ENCODE measurements at regions not wholly inside any gene's neighbourhood (a gene's known extent, or its start where the extent isn't known, plus 50 kb on each side); places are given as distances from the start of the nearest gene placed in this dataset.
"Not testable (repeated sequence)": the region's sequence is repeated elsewhere in the genome, so short reads cannot be mapped to it uniquely, and the experiment has no call there.

DNA sequence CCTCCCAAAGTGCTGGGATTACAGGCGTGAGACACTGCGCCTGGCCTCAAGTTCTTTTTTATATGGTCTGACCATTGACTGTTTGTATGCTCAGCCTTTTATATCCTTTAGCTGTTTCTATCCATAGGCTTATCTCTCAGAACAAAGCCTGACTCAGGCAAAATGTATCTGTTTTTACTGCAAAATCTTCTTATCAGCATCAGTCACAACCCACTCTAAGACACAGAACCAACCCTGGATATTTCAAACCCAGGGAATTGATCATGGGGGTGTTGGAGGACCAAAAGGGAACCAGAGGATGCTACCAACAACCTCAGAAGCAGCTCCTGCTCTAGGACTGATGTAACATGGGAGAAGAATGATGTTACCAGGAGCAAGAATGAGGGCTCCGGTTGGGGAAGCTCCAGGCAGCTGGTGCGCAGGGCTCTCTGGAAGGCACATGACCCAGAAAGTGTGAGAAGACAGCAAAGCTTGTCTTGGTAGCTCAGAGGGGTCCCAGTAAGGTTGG, 75.3 kb upstream of the NCK2 start:
- Mint-ChIP-seq H3K4me1 (no peaks in the 10 kb centered on the region), H3K9me3 (ENCODE audit: low read depth) (peaks cover 18% of the 10 kb centered on the region), H3K4me3 (no peak overlapping the region), H3K27ac (no peak overlapping the region), H3K27me3 (peaks cover 4% of the 10 kb centered on the region), H3K36me3 (peaks cover 11% of the 10 kb centered on the region)
- DNase-seq: no peak
- no peak for ATAC-seq
- CTCF ChIA-PET: no interaction called here

GRCh38 chr2:105665480-105665879, 79.2 kb upstream of the NCK2 start:
- no peak overlapping the region for H3K27ac Mint-ChIP-seq
- peaks cover 11% of the 10 kb centered on the region for H3K36me3 Mint-ChIP-seq
- H3K27me3 Mint-ChIP-seq: peaks cover 20% of the 10 kb centered on the region
- DNase-seq (no peak), ATAC-seq (no peak)
- no peak overlapping the region for H3K4me3 Mint-ChIP-seq
- no peaks in the 10 kb centered on the region for H3K4me1 Mint-ChIP-seq
- H3K9me3 Mint-ChIP-seq (ENCODE audit: low read depth): peaks cover 18% of the 10 kb centered on the region
- CTCF ChIA-PET: no interaction called here

DNA sequence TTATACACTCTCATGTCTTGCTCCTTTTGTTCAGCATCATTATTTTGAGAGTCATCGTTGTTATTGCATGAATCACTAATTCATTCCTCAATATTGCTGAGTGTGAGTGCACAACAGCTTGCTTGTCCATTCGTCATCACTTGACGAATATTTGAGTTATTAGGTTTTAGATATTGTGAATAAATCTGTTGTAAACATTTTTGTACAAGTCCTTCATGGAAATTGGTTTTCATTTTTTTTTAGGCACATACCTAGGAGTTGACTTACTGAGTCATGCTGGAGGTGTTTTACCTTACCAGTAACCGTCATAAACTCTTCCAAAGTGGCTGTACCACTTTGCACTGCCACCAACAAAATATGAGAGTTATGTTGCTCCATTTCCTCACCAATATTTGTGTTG, 84.2 kb upstream of the NCK2 start:
- CTCF ChIA-PET: no interaction called here
- no peak overlapping the region for H3K27ac Mint-ChIP-seq
- DNase-seq (no peak), ATAC-seq (no peak)
- no peak overlapping the region for H3K4me3 Mint-ChIP-seq
- H3K4me1 Mint-ChIP-seq: no peaks in the 10 kb centered on the region
- peaks cover 19% of the 10 kb centered on the region for H3K27me3 Mint-ChIP-seq
- peaks cover 7% of the 10 kb centered on the region for H3K9me3 Mint-ChIP-seq (ENCODE audit: low read depth)
- H3K36me3 Mint-ChIP-seq: peaks cover 5% of the 10 kb centered on the region

GRCh38 chr2:105655723-105656606, 88.7 kb upstream of the NCK2 start:
- ATAC-seq; H3K9me3 Mint-ChIP-seq (ENCODE audit: low read depth); H3K4me1 Mint-ChIP-seq; H3K4me3 Mint-ChIP-seq; H3K27ac Mint-ChIP-seq; CTCF ChIA-PET; H3K27me3 Mint-ChIP-seq; DNase-seq; H3K36me3 Mint-ChIP-seq: not testable (repeated sequence)

- no peak for DNase-seq
- CTCF ChIA-PET: no interaction called here
- no peak overlapping the region for H3K27ac Mint-ChIP-seq
These were observed 89.5 kb upstream of the NCK2 start for GRCh38 chr2:105655244-105655643.

GRCh38 chr2:105654474-105655004, 90.2 kb upstream of the NCK2 start:
- no peak overlapping the region for H3K4me3 Mint-ChIP-seq
- ATAC-seq: no peak
- peaks cover 1% of the 10 kb centered on the region for H3K27me3 Mint-ChIP-seq
- H3K9me3 Mint-ChIP-seq (ENCODE audit: low read depth): no peaks in the 10 kb centered on the region
- no peak for DNase-seq
- H3K4me1 Mint-ChIP-seq: no peaks in the 10 kb centered on the region
- CTCF ChIA-PET: no interaction called here
- no peak overlapping the region for H3K27ac Mint-ChIP-seq
- no peaks in the 10 kb centered on the region for H3K36me3 Mint-ChIP-seq

More at GRCh38 chr2:105655244-105655643, 89.5 kb upstream of the NCK2 start:
- no peaks in the 10 kb centered on the region for H3K4me1 Mint-ChIP-seq
- peaks cover 3% of the 10 kb centered on the region for H3K27me3 Mint-ChIP-seq
- H3K36me3 Mint-ChIP-seq: no peaks in the 10 kb centered on the region
- no peak overlapping the region for H3K4me3 Mint-ChIP-seq
- no peaks in the 10 kb centered on the region for H3K9me3 Mint-ChIP-seq (ENCODE audit: low read depth)
- ATAC-seq: no peak

- no peak for DNase-seq
- H3K27ac Mint-ChIP-seq: no peak overlapping the region
- no peak for ATAC-seq
- CTCF ChIA-PET: interaction anchor here (0.7 kb wide), 1 partner anchor 724 kb away, joined by 3 read pairs; no protein-coding TSS in a partner anchor
- H3K9me3 Mint-ChIP-seq (ENCODE audit: low read depth): no peaks in the 10 kb centered on the region
- H3K36me3 Mint-ChIP-seq: no peaks in the 10 kb centered on the region
- H3K4me1 Mint-ChIP-seq: no peaks in the 10 kb centered on the region
- H3K4me3 Mint-ChIP-seq: no peak overlapping the region
- H3K27me3 Mint-ChIP-seq: no peaks in the 10 kb centered on the region
These were observed 91.4 kb upstream of the NCK2 start for GRCh38 chr2:105653302-105653701.

GRCh38 chr2:105652014-105652796, 92.5 kb upstream of the NCK2 start:
- CTCF ChIA-PET: no interaction called here
- ATAC-seq (no peak), DNase-seq (no peak)
- Mint-ChIP-seq H3K4me3 (no peak overlapping the region), H3K9me3 (ENCODE audit: low read depth) (no peaks in the 10 kb centered on the region), H3K4me1 (no peaks in the 10 kb centered on the region), H3K27ac (no peak overlapping the region), H3K36me3 (no peaks in the 10 kb centered on the region), H3K27me3 (peaks cover 1% of the 10 kb centered on the region)

- H3K27ac Mint-ChIP-seq: no peak overlapping the region
- ATAC-seq (no peak), DNase-seq (no peak)
- no peaks in the 10 kb centered on the region for H3K36me3 Mint-ChIP-seq
- H3K27me3 Mint-ChIP-seq: peaks cover 7% of the 10 kb centered on the region
- H3K9me3 Mint-ChIP-seq (ENCODE audit: low read depth): no peaks in the 10 kb centered on the region
- H3K4me1 Mint-ChIP-seq: no peaks in the 10 kb centered on the region
- CTCF ChIA-PET: no interaction called here
- H3K4me3 Mint-ChIP-seq: no peak overlapping the region
These were observed 95.2 kb upstream of the NCK2 start for GRCh38 chr2:105649534-105649933.

DNA sequence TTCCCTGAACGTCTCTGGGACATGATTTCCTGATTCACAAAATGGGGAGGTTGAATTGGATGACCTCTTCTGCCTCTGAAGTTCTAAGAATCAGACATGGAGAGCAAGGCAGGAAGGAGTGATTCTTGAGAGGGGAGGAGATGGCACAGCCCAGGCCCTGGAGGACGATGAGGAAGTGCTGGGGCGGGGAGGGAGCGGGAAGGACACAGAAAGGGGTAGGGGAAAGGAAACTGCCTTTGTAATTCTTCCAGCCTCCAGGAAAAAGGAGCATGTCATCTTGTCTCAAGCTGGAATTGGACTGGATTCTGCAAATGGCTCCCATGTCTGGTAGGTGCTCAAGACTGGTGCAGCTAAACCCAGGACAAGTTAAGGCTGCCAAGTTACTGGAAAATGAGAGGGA, 97.0 kb upstream of the NCK2 start:
- Mint-ChIP-seq H3K9me3 (ENCODE audit: low read depth) (no peaks in the 10 kb centered on the region), H3K4me3 (no peak overlapping the region), H3K27ac (no peak overlapping the region), H3K27me3 (peaks cover 12% of the 10 kb centered on the region), H3K4me1 (no peaks in the 10 kb centered on the region), H3K36me3 (no peaks in the 10 kb centered on the region)
- ATAC-seq: no peak
- CTCF ChIA-PET: no interaction called here
- no peak for DNase-seq

GRCh38 chr2:105646774-105647076, 98.0 kb upstream of the NCK2 start:
- no peak overlapping the region for H3K4me3 Mint-ChIP-seq
- peaks cover 12% of the 10 kb centered on the region for H3K27me3 Mint-ChIP-seq
- H3K27ac Mint-ChIP-seq: no peak overlapping the region
- no peaks in the 10 kb centered on the region for H3K9me3 Mint-ChIP-seq (ENCODE audit: low read depth)
- CTCF ChIA-PET: no interaction called here
- DNase-seq (no peak), ATAC-seq (no peak)
- H3K36me3 Mint-ChIP-seq: no peaks in the 10 kb centered on the region
- H3K4me1 Mint-ChIP-seq: no peaks in the 10 kb centered on the region

- Mint-ChIP-seq H3K4me1 (no peaks in the 10 kb centered on the region), H3K36me3 (no peaks in the 10 kb centered on the region), H3K27me3 (peaks cover 12% of the 10 kb centered on the region), H3K9me3 (ENCODE audit: low read depth) (no peaks in the 10 kb centered on the region), H3K4me3 (no peak overlapping the region), H3K27ac (no peak overlapping the region)
- DNase-seq (no peak), ATAC-seq (no peak)
- CTCF ChIA-PET: no interaction called here
These were observed 98.6 kb upstream of the NCK2 start for GRCh38 chr2:105645938-105646773.
